Astrocyte of the spinal cord (primary cell): ENCODE measurements at regions not wholly inside any gene's neighbourhood (a gene's known extent, or its start where the extent isn't known, plus 50 kb on each side); places are given as distances from the start of the nearest gene placed in this dataset.

Experiments
- DNase-seq: peaks from one replicate; pipeline ENCODE4 v3.0.0; 2011; ENCODE audit warnings: low read depth, low spot score
- H3K4me3 ChIP-seq: 2 replicates; pipeline ENCODE4 v1.5.1; 2011; ENCODE audit warnings: low read depth, mild to moderate bottlenecking, low read length, moderate library complexity
- in situ Hi-C: cut with HindIII; loops from 2 replicates; pipeline ENCODE4 v1.10.0; 2017; ENCODE audit warnings: low sequenced_read_pairs
- TF ChIP-seq, protein P1 (sequence below): IDR thresholded peaks from 2 replicates; pipeline ENCODE4 v1.5.1; 2012; ENCODE audit warnings: low read depth, mild to moderate bottlenecking, low read length, inconsistent platforms

DNA sequence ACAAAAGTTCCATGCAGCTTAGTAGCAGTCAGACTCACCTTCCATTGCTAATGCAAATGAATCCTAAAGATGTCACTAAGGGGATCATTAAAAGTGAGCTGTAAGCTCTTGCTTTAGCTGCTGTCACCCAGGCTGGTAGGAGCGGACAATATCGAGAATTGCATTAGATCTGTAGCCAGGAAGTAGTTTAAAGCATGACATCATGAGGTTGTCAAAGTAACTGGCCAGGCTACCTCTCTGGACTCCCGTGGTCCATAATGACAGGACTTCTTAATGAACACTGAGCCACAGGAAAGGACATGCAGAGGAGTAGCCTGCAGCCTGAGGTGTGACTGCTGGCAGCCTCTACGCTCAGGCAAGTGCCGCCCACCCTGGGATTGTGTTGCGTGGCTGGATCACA is 522.3 kb upstream of the NBEA start:
- TF ChIP-seq, protein P1, sequence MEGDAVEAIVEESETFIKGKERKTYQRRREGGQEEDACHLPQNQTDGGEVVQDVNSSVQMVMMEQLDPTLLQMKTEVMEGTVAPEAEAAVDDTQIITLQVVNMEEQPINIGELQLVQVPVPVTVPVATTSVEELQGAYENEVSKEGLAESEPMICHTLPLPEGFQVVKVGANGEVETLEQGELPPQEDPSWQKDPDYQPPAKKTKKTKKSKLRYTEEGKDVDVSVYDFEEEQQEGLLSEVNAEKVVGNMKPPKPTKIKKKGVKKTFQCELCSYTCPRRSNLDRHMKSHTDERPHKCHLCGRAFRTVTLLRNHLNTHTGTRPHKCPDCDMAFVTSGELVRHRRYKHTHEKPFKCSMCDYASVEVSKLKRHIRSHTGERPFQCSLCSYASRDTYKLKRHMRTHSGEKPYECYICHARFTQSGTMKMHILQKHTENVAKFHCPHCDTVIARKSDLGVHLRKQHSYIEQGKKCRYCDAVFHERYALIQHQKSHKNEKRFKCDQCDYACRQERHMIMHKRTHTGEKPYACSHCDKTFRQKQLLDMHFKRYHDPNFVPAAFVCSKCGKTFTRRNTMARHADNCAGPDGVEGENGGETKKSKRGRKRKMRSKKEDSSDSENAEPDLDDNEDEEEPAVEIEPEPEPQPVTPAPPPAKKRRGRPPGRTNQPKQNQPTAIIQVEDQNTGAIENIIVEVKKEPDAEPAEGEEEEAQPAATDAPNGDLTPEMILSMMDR: no peak
- DNase-seq: no peak
- no peak overlapping the region for H3K4me3 ChIP-seq
- in situ Hi-C loops: no loop called here

- no peak for DNase-seq
- no peak overlapping the region for H3K4me3 ChIP-seq
- TF ChIP-seq, protein P1: no peak
- in situ Hi-C loops: no loop called here
Measured at GRCh38 chr13:34420702-34421346, 521.2 kb upstream of the NBEA start.

GRCh38 chr13:34421347-34421719 is 520.7 kb upstream of the NBEA start:
- in situ Hi-C loops: no loop called here
- no peak for DNase-seq
- TF ChIP-seq, protein P1: peak; percentile 23
- no peak overlapping the region for H3K4me3 ChIP-seq

DNA sequence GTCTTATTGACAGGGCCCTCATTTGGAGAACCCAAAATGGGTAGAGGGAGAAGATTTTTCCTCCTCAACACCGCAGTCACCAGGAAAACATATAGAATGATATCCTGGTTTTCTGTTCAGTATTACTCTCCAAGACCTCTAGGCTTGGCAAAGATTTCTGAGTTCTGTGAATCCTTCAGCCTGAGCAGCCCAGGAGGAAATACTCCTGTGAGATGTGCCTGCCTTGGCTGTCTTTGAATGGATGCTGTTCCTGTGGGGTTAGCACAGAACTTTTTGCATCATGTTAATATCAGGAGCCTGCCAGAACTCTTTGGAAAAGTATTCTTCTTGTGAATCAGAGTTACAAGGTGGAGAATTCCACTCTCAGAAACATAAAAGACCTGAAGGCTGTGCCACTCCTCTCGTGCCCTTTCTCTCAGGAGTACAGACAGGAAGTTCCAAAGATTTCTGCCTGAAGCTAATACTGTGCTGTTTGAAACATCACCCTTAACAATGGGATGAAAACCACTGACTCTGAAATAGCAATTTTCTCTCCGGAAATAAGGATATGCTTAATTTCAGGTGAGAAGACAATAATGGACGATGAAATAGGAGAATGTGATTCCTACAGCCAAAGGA is 520.1 kb upstream of the NBEA start:
- in situ Hi-C loops: no loop called here
- no peak for DNase-seq
- H3K4me3 ChIP-seq: no peak overlapping the region
- TF ChIP-seq, protein P1: no peak

DNA sequence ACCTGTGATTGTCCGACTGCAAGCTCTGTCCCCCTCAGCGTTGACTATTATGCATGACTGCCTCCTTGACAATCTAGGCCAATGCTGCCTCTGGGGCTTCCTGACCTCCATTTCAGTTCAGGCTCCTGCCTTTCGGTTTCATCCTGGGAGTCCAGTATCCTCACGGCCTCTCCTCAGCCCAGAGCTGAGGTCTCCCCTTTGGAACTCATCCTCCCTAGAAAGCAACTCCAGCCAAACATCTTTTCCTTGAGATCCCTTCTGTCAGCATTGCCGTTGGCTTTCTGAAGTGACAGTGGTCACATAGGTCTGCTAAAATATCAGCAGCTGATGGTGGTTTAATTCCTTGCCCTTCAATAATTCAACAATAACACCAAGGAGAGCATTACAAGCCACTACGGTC is 519.1 kb upstream of the NBEA start:
- DNase-seq: no peak
- H3K4me3 ChIP-seq: no peak overlapping the region
- in situ Hi-C loops: no loop called here
- TF ChIP-seq, protein P1: no peak

DNA sequence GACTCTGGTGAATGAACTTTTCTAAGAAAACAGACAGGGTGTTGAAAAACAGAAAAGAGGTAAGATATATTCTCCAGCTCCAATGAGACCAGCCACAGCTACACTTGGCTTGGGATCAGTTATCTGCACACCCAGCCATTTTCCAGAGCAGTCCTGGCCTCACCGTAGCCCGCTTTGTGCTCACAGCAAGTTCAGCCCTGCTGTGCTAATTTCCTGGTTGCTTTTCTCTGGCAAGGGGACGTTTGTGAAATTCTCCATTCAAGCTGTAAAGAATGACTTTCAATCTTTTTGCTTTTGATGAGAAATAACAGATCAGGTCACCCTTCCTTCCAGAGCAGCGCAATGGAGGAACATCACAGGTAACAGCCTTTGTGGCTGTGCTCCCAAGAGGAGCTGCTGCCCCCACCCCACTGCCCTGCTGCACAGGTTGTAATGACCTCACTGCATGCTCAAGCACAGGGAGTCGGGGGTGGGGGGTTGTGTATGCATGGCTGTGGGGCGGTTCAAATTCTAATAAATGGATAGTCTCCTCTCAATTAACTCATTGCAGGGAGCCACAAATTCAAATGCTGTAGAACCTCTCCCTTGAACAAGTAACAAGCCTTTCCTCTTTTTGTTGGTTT is 516.6 kb upstream of the NBEA start:
- no peak overlapping the region for H3K4me3 ChIP-seq
- in situ Hi-C loops: no loop called here
- no peak for DNase-seq
- TF ChIP-seq, protein P1: no peak
